Osteoblast (primary cell): ENCODE measurements at regions not wholly inside any gene's neighbourhood (a gene's known extent, or its start where the extent isn't known, plus 50 kb on each side); places are given as distances from the start of the nearest gene placed in this dataset.

Experiments used
- DNase-seq: peaks from one replicate; pipeline ENCODE4 v3.0.0; 2011; ENCODE audit warnings: low spot score, mixed read lengths; ENCODE audit not compliant: insufficient read length; ENCODE audit errors: missing footprints
- H2AFZ ChIP-seq: 2 replicates; pipeline ENCODE4 v1.6.0; 2011; ENCODE audit warnings: mild to moderate bottlenecking, low read length
- H3K27ac ChIP-seq: 2 replicates; pipeline ENCODE4 v1.5.1; 2011; ENCODE audit warnings: mild to moderate bottlenecking, low read depth, low read length, moderate library complexity
- H3K27me3 ChIP-seq: 2 replicates; pipeline ENCODE4 v1.6.0; 2012; ENCODE audit warnings: mild to moderate bottlenecking, control low read depth, inconsistent platforms, low read length, moderate library complexity; ENCODE audit not compliant: insufficient read depth
- H3K36me3 ChIP-seq: 2 replicates; pipeline ENCODE4 v1.5.1; 2011; ENCODE audit warnings: mild to moderate bottlenecking, low read length, control low read depth, moderate library complexity; ENCODE audit not compliant: insufficient read depth
- H3K4me1 ChIP-seq: 2 replicates; pipeline ENCODE4 v1.5.1; 2011; ENCODE audit warnings: mild to moderate bottlenecking, low read length, control low read depth, moderate library complexity; ENCODE audit not compliant: insufficient read depth
- H3K4me2 ChIP-seq: 2 replicates; pipeline ENCODE4 v1.6.0; 2011; ENCODE audit warnings: mild to moderate bottlenecking, low read length; ENCODE audit not compliant: insufficient read depth
- H3K4me3 ChIP-seq: fragments of 200-600 bp; sonication (generic); 3 replicates; pipeline ENCODE4 v1.5.1; 2012; ENCODE audit warnings: mild to moderate bottlenecking, low read length, inconsistent platforms; ENCODE audit not compliant: insufficient read depth
- H3K79me2 ChIP-seq: 2 replicates; pipeline ENCODE4 v1.6.0; 2012; ENCODE audit warnings: mild to moderate bottlenecking, low read length, control low read depth, inconsistent platforms; ENCODE audit not compliant: insufficient read depth
- H3K9me3 ChIP-seq: 2 replicates; pipeline ENCODE4 v1.5.1; 2011; ENCODE audit warnings: low read depth, low read length, control low read depth
- H4K20me1 ChIP-seq: 2 replicates; pipeline ENCODE4 v1.6.0; 2012; ENCODE audit warnings: mild to moderate bottlenecking, low read length, control low read depth; ENCODE audit not compliant: insufficient read depth
- CTCF ChIP-seq: IDR thresholded peaks from 2 replicates; pipeline ENCODE4 v1.5.1; 2011; ENCODE audit warnings: mild to moderate bottlenecking, low read depth, low read length, moderate library complexity; ENCODE audit errors: extremely low read depth

DNA sequence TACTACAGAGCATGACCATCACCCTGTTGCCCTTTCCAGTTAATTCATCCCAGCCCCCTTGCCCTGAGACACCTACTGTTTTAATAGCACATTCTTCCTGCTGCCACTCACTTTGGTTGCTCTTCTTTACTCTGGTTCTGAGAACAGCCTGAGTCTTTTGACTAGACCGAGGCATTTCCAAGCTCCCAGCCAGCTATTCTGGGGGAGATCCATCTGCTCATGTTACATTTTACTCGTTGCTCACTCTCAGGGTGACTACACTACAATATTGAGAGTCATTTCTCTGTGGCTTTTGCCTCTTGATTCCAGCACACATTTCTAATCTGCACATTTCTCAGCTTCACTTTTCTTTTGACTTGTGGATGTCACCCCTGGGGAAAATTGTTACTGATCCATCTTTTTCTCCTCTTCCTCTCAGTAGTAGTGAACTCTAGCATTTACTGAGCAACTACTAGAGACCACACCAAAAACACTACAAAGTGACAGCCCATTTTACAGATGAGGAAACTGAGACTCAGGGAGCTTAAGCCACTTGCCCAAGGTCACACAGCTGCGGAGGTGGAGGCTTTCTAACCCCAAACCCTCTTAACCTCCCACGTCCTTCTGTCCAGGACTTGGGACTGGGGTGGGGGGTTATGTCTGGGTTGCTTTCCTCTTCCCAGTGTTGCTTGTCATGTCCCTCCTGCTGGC lies 117.8 kb downstream of the C11orf91 start:
- DNase-seq: peak; percentile 79

DNA sequence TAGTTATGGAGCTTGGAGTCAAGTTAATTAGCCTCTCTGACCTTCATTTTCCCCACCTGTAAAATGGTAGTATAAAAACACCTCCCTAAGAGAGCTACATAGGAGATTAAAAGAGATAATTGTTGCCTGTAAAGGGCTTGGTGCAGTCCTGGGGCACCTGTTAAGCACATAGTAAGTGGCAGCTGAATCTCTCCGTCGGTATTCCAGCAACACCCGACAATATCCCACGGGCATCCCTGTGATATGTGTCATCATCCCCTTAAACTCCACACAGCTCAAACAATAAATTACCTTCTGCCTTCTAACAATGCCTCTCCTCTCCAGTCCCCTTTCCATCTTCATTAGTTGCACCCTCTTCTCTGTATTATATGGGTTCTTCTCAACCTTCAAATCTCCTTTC lies 121.5 kb downstream of the C11orf91 start:
- H3K9me3 ChIP-seq: no peaks in the 10 kb centered on the region
- H3K79me2 ChIP-seq: no peaks in the 10 kb centered on the region
- no peaks in the 10 kb centered on the region for H3K27me3 ChIP-seq
- no peak overlapping the region for H2AFZ ChIP-seq
- no peak for TF ChIP-seq CTCF
- H3K36me3 ChIP-seq: peaks cover 3% of the 10 kb centered on the region
- no peak for DNase-seq
- no peak overlapping the region for H3K4me2 ChIP-seq
- H3K4me1 ChIP-seq: no peaks in the 10 kb centered on the region
- H3K4me3 ChIP-seq: no peak overlapping the region
- no peak overlapping the region for H3K27ac ChIP-seq
- H4K20me1 ChIP-seq: no peaks in the 10 kb centered on the region

More for the DNA sequence above, 117.8 kb downstream of the C11orf91 start:
- no peaks in the 10 kb centered on the region for H3K27me3 ChIP-seq
- H3K36me3 ChIP-seq: peaks cover 3% of the 10 kb centered on the region
- H3K27ac ChIP-seq: no peak overlapping the region
- H3K79me2 ChIP-seq: no peaks in the 10 kb centered on the region
- no peaks in the 10 kb centered on the region for H3K9me3 ChIP-seq
- no peaks in the 10 kb centered on the region for H4K20me1 ChIP-seq
- H3K4me2 ChIP-seq: no peak overlapping the region
- TF ChIP-seq CTCF: no peak
- no peak overlapping the region for H3K4me3 ChIP-seq
- no peak overlapping the region for H2AFZ ChIP-seq
- H3K4me1 ChIP-seq: no peaks in the 10 kb centered on the region

GRCh38 chr11:33577204-33577603 lies 123.4 kb downstream of the C11orf91 start:
- Histone ChIP-seq H3K4me2 (no peak overlapping the region), H3K4me1 (no peaks in the 10 kb centered on the region), H3K9me3 (no peaks in the 10 kb centered on the region), H4K20me1 (no peaks in the 10 kb centered on the region), H3K79me2 (no peaks in the 10 kb centered on the region), H3K27ac (no peak overlapping the region), H3K36me3 (no peaks in the 10 kb centered on the region), H3K4me3 (no peak overlapping the region), H2AFZ (no peak overlapping the region), H3K27me3 (no peaks in the 10 kb centered on the region)
- TF ChIP-seq CTCF: no peak
- DNase-seq: no peak

DNA sequence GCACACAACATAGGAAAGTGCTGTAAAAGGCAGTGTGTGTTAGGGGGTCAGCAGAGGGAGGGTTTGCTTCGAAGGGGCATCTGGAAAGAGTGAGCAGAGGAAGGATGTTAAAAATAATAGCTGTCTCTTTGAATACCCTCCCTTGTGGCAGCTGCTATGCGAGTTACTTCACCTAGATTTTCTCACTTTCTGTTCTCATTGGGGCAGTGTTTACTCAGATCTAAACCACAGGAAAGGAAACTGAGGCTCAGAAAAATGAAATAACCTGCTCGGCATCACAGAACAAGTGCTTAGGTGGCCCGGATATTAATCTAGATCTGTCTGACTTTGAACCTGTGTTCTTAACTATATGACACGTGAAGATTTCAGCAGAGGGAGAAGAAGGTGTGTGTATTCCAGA lies 125.3 kb downstream of the C11orf91 start:
- Histone ChIP-seq H3K9me3 (no peaks in the 10 kb centered on the region), H3K4me3 (no peak overlapping the region), H3K79me2 (no peaks in the 10 kb centered on the region), H2AFZ (no peak overlapping the region), H3K27me3 (no peaks in the 10 kb centered on the region), H3K27ac (no peak overlapping the region), H4K20me1 (no peaks in the 10 kb centered on the region), H3K36me3 (no peaks in the 10 kb centered on the region), H3K4me2 (no peak overlapping the region), H3K4me1 (no peaks in the 10 kb centered on the region)
- no peak for TF ChIP-seq CTCF
- no peak for DNase-seq
